ENCODE measurements at regions not wholly inside any gene's neighbourhood (a gene's known extent, or its start where the extent isn't known, plus 50 kb on each side); places are given as distances from the start of the nearest gene placed in this dataset.
A peak's percentile ranks its signal among the peaks of the same experiment; 100 is the strongest.

- no peaks in the 10 kb centered on the region for H3K36me3 ChIP-seq
- H3K27ac ChIP-seq = no peak overlapping the region
- no peaks in the 10 kb centered on the region for H3K4me1 ChIP-seq
- H3K9me3 ChIP-seq = no peaks in the 10 kb centered on the region
- H4K20me1 ChIP-seq = no peaks in the 10 kb centered on the region
- H3K4me2 ChIP-seq = no peak overlapping the region
- H3K27me3 ChIP-seq = no peaks in the 10 kb centered on the region
- no peak overlapping the region for H3K4me3 ChIP-seq
- H3K9ac ChIP-seq = no peak overlapping the region
- no peak for TF ChIP-seq Cebpa-rat (IDR thresholded peaks at IDR 0.05)
Measured at GRCh38 chr14:49408187-49408933, 177.8 kb downstream of the RPS29 start.

- H3K4me1 ChIP-seq = no peaks in the 10 kb centered on the region
- no peaks in the 10 kb centered on the region for H3K36me3 ChIP-seq
- no peak overlapping the region for H3K9ac ChIP-seq
- no peaks in the 10 kb centered on the region for H3K9me3 ChIP-seq
- H3K27ac ChIP-seq = no peak overlapping the region
- no peak overlapping the region for H3K4me2 ChIP-seq
- H3K4me3 ChIP-seq = no peak overlapping the region
- H3K27me3 ChIP-seq = no peaks in the 10 kb centered on the region
- no peak for TF ChIP-seq Cebpa-rat (IDR thresholded peaks at IDR 0.05)
- no peaks in the 10 kb centered on the region for H4K20me1 ChIP-seq
Measured at GRCh38 chr14:49405291-49405690, 180.9 kb downstream of the RPS29 start.

- Histone ChIP-seq H3K4me1 (no peaks in the 10 kb centered on the region), H3K4me3 (no peak overlapping the region), H3K27me3 (no peaks in the 10 kb centered on the region), H4K20me1 (no peaks in the 10 kb centered on the region), H3K9ac (no peak overlapping the region), H3K27ac (no peak overlapping the region), H3K36me3 (no peaks in the 10 kb centered on the region), H3K9me3 (no peaks in the 10 kb centered on the region), H3K4me2 (no peak overlapping the region)
- TF ChIP-seq Cebpa-rat (IDR thresholded peaks at IDR 0.05) = no peak
Measured at GRCh38 chr14:49401373-49401772, 184.8 kb downstream of the RPS29 start.

GRCh38 chr14:49396801-49397200 is 189.4 kb downstream of the RPS29 start:
- no peaks in the 10 kb centered on the region for H3K36me3 ChIP-seq
- no peaks in the 10 kb centered on the region for H4K20me1 ChIP-seq
- no peak overlapping the region for H3K4me2 ChIP-seq
- no peaks in the 10 kb centered on the region for H3K4me1 ChIP-seq
- no peak overlapping the region for H3K9ac ChIP-seq
- no peaks in the 10 kb centered on the region for H3K27me3 ChIP-seq
- no peak for TF ChIP-seq Cebpa-rat (IDR thresholded peaks at IDR 0.05)
- H3K4me3 ChIP-seq = no peak overlapping the region
- no peaks in the 10 kb centered on the region for H3K9me3 ChIP-seq
- H3K27ac ChIP-seq = no peak overlapping the region

- Histone ChIP-seq H3K9ac (no peak overlapping the region), H3K4me1 (no peaks in the 10 kb centered on the region), H3K9me3 (no peaks in the 10 kb centered on the region), H3K27ac (no peak overlapping the region), H3K36me3 (no peaks in the 10 kb centered on the region), H3K4me2 (no peak overlapping the region), H3K4me3 (no peak overlapping the region), H3K27me3 (no peaks in the 10 kb centered on the region), H4K20me1 (no peaks in the 10 kb centered on the region)
- no peak for TF ChIP-seq Cebpa-rat (IDR thresholded peaks at IDR 0.05)
Measured at GRCh38 chr14:49381778-49382177, 204.4 kb downstream of the RPS29 start.

GRCh38 chr14:49367696-49368095 is 218.5 kb downstream of the RPS29 start:
- Histone ChIP-seq H3K27ac (no peak overlapping the region), H4K20me1 (no peaks in the 10 kb centered on the region), H3K4me2 (peak overlapping the region; percentile 35), H3K4me1 (peaks cover 17% of the 10 kb centered on the region), H3K9ac (no peak overlapping the region), H3K9me3 (no peaks in the 10 kb centered on the region), H3K27me3 (no peaks in the 10 kb centered on the region), H3K36me3 (no peaks in the 10 kb centered on the region), H3K4me3 (no peak overlapping the region)
- TF ChIP-seq Cebpa-rat (IDR thresholded peaks at IDR 0.05) = no peak

- no peaks in the 10 kb centered on the region for H3K9me3 ChIP-seq
- H3K4me2 ChIP-seq = no peak overlapping the region
- H3K27ac ChIP-seq = no peak overlapping the region
- H3K4me1 ChIP-seq = peaks cover 17% of the 10 kb centered on the region
- H3K27me3 ChIP-seq = no peaks in the 10 kb centered on the region
- no peaks in the 10 kb centered on the region for H4K20me1 ChIP-seq
- no peak overlapping the region for H3K4me3 ChIP-seq
- H3K9ac ChIP-seq = no peak overlapping the region
- H3K36me3 ChIP-seq = no peaks in the 10 kb centered on the region
- no peak for TF ChIP-seq Cebpa-rat (IDR thresholded peaks at IDR 0.05)
Measured at GRCh38 chr14:49366416-49366815, 219.8 kb downstream of the RPS29 start.

GRCh38 chr14:49364752-49365117 is 221.4 kb downstream of the RPS29 start:
- H3K36me3 ChIP-seq = no peaks in the 10 kb centered on the region
- H3K9ac ChIP-seq = no peak overlapping the region
- H3K4me3 ChIP-seq = no peak overlapping the region
- no peak overlapping the region for H3K4me2 ChIP-seq
- H4K20me1 ChIP-seq = no peaks in the 10 kb centered on the region
- TF ChIP-seq Cebpa-rat (IDR thresholded peaks at IDR 0.05) = no peak
- H3K9me3 ChIP-seq = no peaks in the 10 kb centered on the region
- H3K4me1 ChIP-seq = peaks cover 17% of the 10 kb centered on the region
- no peaks in the 10 kb centered on the region for H3K27me3 ChIP-seq
- no peak overlapping the region for H3K27ac ChIP-seq

- Histone ChIP-seq H3K4me3 (no peak overlapping the region), H3K27ac (no peak overlapping the region), H3K36me3 (no peaks in the 10 kb centered on the region), H4K20me1 (no peaks in the 10 kb centered on the region), H3K9me3 (no peaks in the 10 kb centered on the region), H3K4me2 (no peak overlapping the region), H3K9ac (no peak overlapping the region), H3K4me1 (peaks cover 17% of the 10 kb centered on the region), H3K27me3 (no peaks in the 10 kb centered on the region)
- TF ChIP-seq Cebpa-rat (IDR thresholded peaks at IDR 0.05) = no peak
Measured at GRCh38 chr14:49363821-49364751, 222.1 kb downstream of the RPS29 start.

- Histone ChIP-seq H3K4me2 (no peak overlapping the region), H3K9ac (no peak overlapping the region), H3K4me3 (no peak overlapping the region), H3K27ac (no peak overlapping the region), H3K27me3 (no peaks in the 10 kb centered on the region), H3K4me1 (peaks cover 11% of the 10 kb centered on the region), H4K20me1 (no peaks in the 10 kb centered on the region), H3K9me3 (no peaks in the 10 kb centered on the region), H3K36me3 (no peaks in the 10 kb centered on the region)
- TF ChIP-seq Cebpa-rat (IDR thresholded peaks at IDR 0.05) = no peak
Measured at GRCh38 chr14:49362916-49363315, 223.3 kb downstream of the RPS29 start.
